ENCODE measurements at regions not wholly inside any gene's neighbourhood (a gene's known extent, or its start where the extent isn't known, plus 50 kb on each side); places are given as distances from the start of the nearest gene placed in this dataset.

GRCh38 chr13:33953203-33953602, 135.3 kb downstream of the RFC3 start:
- peak; percentile 79 for DNase-seq (ENCODE audit: low read depth)

GRCh38 chr13:33953781-33954180, 135.8 kb downstream of the RFC3 start:
- no peak for DNase-seq (ENCODE audit: low read depth)

- DNase-seq (ENCODE audit: low read depth) = no peak
These were observed 138.4 kb downstream of the RFC3 start for GRCh38 chr13:33956346-33956745.

DNA sequence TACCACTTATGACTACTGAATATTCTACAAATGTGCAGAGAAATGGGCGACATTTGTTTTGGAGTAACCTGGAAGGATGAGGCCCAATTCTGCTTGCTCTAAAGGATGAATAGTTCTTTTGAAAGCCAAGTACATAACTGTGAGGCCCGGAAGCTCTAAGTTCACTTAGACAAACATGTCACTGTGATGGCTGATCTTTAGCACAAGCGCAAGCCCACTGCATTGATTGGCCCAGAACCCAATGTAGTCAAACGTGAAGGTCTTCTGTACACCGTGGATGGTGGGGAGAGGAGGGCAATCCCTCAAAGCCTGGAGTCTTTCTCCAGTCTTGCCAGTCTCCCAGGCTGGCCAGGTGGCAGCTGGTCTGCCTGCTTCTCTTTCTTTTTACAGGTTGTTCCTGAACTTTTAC, 139.6 kb downstream of the RFC3 start:
- DNase-seq (ENCODE audit: low read depth) = no peak

GRCh38 chr13:33958964-33959363, 141.0 kb downstream of the RFC3 start:
- no peak for DNase-seq (ENCODE audit: low read depth)

DNA sequence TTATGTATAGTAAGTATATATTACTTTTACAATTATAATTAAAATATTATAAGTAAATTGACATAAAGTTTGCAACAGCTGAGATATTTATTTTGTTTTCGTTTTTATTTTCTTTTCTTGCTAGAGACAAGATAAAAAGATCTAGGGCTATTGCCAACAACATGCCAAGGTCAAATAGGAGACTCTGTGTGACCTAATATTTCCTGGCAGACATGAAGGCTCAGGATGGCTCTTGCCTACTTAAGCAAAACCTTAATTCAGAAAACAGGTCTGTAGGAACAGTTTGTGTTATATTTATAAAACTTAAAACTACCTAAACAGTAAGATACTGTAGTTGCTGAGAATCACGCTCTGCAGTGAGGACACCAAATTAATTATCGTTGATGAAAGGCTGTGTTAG, 145.2 kb downstream of the RFC3 start:
- no peak for DNase-seq (ENCODE audit: low read depth)

GRCh38 chr13:33963895-33964294, 145.9 kb downstream of the RFC3 start:
- no peak for DNase-seq (ENCODE audit: low read depth)

- DNase-seq (ENCODE audit: low read depth) = no peak
These were observed 150.9 kb downstream of the RFC3 start for GRCh38 chr13:33968520-33969507.

DNA sequence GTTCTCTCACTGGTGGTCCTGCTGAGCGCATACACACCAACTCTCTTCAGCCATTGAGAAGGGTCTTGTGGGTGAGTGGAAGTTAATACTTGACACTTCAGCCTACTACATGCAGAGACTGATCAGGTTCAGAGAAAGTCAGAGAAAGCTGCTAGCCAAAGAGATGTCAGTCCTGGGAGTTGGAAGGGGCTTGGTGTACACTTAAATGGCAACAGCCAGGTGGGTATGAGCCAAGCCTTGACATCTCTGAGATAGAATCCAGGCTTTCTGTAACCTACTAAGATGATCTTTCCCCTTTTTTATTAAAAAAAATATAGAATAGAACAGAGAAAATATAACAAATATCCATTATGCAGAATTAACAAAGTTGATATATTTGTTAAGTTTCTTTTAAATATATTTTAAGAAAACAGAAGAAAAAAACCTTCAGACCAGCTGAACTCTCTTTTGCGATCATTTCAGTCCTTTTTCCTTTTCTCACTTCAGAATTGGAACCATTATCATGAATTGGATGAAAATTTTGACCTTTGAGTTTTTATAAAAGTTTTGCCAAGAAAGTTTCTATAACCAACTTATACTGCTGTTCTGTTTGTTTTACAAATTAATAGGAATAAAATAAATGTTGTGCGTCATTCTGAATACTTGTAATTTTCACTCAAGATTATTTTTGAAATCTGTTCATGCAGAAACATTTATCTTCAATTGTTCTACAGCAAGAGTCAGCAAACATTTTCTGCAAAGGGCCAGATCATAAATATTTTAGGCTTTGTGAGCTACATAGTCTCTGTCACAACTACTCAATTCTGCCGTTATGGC, 153.0 kb downstream of the RFC3 start:
- no peak for DNase-seq (ENCODE audit: low read depth)

GRCh38 chr13:33971562-33971819, 153.5 kb downstream of the RFC3 start:
- DNase-seq (ENCODE audit: low read depth) = no peak

DNA sequence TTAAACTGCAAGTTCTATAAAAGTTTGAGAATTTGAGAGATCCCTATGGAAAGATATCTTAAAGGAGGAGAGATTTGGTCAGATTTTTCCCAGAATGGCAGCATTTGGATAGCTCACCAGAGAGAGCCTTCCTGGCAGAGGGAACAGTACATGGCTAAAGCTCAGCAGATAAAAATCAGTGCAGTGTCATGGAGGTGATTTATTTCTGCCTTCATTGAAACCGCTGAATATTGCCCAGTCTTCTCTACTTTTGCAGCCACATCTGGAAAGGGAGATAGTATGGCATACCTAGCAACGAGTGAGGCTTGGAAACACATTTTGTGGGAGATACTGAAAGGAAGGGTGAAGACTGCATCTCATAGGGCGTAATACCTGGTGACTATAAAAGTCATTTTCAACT, 155.2 kb downstream of the RFC3 start:
- no peak for DNase-seq (ENCODE audit: low read depth)

- DNase-seq (ENCODE audit: low read depth) = no peak
These were observed 159.0 kb downstream of the RFC3 start for GRCh38 chr13:33976965-33977364.

DNA sequence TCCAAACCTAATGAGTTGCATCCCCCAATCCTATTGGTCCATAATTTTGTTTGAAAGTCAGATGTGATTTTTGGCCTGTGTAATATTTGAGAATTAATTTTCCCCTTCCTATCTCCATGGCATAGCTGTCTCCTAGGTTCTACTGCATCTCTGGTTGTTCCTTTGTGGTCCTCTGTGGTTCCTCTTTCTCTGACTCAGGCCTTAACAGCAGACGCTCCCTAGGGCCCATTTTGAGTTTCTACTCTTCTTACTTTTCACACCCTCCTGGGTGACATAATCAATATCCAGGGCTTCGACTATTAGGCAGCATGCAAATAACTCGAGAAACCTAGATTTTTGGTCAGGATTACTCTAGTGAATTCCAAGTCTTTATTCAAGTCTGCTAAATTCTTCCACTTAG, 160.7 kb downstream of the RFC3 start:
- DNase-seq (ENCODE audit: low read depth) = no peak

DNA sequence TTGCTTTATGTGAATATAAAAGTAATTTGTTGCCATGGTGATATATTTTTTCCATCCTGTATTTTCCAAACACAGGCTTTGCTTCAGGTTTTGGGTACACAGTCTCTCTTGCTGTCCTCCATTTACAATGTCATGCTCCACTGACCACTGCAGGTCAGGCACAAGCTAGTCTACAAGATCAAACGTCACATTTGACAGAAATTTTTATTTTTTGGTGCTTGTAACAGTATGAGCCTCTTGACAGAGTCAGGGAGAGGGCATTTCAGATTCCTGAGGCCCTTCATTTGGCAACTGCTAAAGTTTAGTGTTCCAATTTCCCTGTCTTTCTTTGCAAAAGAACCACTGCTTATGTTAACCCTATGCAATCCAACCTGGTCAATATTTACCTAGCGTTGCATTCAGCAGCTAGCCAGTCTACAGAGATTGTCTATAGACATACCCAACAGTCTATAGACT, 175.0 kb downstream of the RFC3 start:
- DNase-seq (ENCODE audit: low read depth) = no peak

- no peak for DNase-seq (ENCODE audit: low read depth)
These were observed 176.2 kb downstream of the RFC3 start for GRCh38 chr13:33994198-33994597.

GRCh38 chr13:33994826-33995502, 177.0 kb downstream of the RFC3 start:
- DNase-seq (ENCODE audit: low read depth) = no peak

GRCh38 chr13:33996636-33997035, 178.7 kb downstream of the RFC3 start:
- no peak for DNase-seq (ENCODE audit: low read depth)

GRCh38 chr13:33997574-33997973, 179.6 kb downstream of the RFC3 start:
- no peak for DNase-seq (ENCODE audit: low read depth)

GRCh38 chr13:33999811-34000605, 182.1 kb downstream of the RFC3 start:
- DNase-seq (ENCODE audit: low read depth) = peak; percentile 74

GRCh38 chr13:34000955-34001354, 183.0 kb downstream of the RFC3 start:
- peak; percentile 40 for DNase-seq (ENCODE audit: low read depth)

DNA sequence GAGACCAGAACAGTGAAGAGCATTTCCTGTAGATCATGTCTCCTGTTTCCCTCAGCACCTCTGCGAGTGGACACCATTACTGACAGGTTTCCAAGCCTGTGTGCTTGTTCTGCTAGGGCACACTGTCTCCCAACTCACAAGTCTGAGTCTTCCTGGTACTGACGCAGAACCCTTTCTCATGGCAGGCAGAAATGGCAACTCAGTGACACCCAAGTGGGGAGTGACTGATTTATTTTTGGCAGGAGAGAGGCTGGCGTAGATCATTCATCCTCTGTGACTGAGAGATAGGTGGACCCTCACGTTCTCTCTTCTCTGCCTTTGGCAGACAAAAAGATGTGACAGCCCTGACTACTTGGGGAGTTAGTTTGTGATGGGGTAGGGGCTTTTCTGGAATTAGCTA, 183.4 kb downstream of the RFC3 start:
- DNase-seq (ENCODE audit: low read depth) = no peak

GRCh38 chr13:34002141-34002540, 184.2 kb downstream of the RFC3 start:
- DNase-seq (ENCODE audit: low read depth) = peak; percentile 28
